IPS-18a (cell line): ENCODE measurements at regions not wholly inside any gene's neighbourhood (a gene's known extent, or its start where the extent isn't known, plus 50 kb on each side); places are given as distances from the start of the nearest gene placed in this dataset.

ENCODE experiments used
- H3K27ac ChIP-seq: one replicate; pipeline ENCODE4 v1.5.1; 2013; ENCODE audit warnings: low read length
- H3K27me3 ChIP-seq: one replicate; pipeline ENCODE4 v1.6.1; 2013; ENCODE audit warnings: mild to moderate bottlenecking, low read length; ENCODE audit not compliant: control insufficient read depth, insufficient read depth
- H3K36me3 ChIP-seq: one replicate; pipeline ENCODE4 v1.6.1; 2013; ENCODE audit warnings: low read depth, low read length; ENCODE audit not compliant: control insufficient read depth
- H3K4me1 ChIP-seq: one replicate; pipeline ENCODE4 v1.6.1; 2013; ENCODE audit warnings: low read depth, low read length; ENCODE audit not compliant: control insufficient read depth
- H3K4me3 ChIP-seq: one replicate; pipeline ENCODE4 v1.5.1; 2013; ENCODE audit warnings: low read length
- H3K9ac ChIP-seq: one replicate; pipeline ENCODE4 v1.6.1; 2013; ENCODE audit warnings: mild to moderate bottlenecking, low read length, moderate library complexity
- H3K9me3 ChIP-seq: one replicate; pipeline ENCODE4 v1.6.1; 2013; ENCODE audit warnings: low read depth, low read length; ENCODE audit not compliant: control insufficient read depth

DNA sequence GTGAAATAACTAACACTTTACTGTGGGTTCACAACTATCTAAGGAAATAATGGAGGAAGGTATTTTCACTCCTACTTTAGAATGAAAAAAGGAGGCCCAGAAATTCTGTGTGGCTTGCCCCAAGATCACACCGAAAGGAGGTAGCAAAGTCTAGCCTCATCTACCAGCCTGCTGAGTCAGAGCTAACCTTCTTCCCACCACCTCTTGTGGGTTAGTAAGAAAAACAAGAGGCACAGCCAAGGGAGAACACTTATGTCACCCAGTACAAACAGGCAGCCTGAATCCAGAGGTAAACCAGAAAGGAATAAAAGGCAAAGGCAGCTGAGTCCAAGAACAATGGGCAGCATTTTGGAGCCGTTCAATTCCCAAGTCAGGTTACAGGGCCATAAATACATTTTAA, 91.9 kb upstream of the RASEF start:
- Histone ChIP-seq H3K4me1 (no peaks in the 10 kb centered on the region), H3K27ac (no peak overlapping the region), H3K9me3 (peaks cover under 1% of the 10 kb centered on the region), H3K27me3 (no peaks in the 10 kb centered on the region), H3K9ac (no peak overlapping the region), H3K4me3 (no peak overlapping the region), H3K36me3 (no peaks in the 10 kb centered on the region)

DNA sequence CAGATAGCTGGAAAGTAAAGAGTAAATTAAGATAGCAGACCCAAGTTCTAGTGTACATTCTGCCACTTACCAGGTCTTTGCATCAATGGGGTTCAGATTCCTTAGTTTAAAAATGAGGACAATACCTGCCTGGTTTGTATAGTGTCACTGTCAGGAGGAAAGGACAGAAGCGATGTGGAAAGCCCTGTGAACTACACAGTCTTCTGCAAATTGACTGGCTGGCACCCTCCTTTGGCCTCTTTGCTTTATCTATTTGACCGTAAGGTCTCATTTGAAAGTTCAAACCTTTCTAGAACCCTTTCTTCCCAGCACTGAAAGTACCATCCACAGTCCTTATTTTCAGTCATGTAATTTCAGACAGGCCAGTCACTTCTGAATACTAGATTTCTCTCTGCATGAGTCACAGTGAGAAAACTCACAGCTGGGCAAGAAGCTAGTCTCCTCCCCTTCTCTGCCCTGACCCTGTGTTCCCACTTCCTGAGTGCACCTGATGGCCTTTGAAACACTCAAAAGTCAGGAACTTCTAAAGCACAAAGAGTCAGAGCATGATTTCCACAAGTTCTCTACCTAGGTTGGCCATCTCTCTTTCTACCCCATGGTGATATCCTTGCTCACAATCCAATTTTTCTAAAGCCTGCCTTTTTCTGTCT, 91.3 kb upstream of the RASEF start:
- Histone ChIP-seq H3K4me1 (no peaks in the 10 kb centered on the region), H3K27me3 (no peaks in the 10 kb centered on the region), H3K9me3 (no peaks in the 10 kb centered on the region), H3K36me3 (no peaks in the 10 kb centered on the region), H3K9ac (no peak overlapping the region), H3K27ac (no peak overlapping the region), H3K4me3 (no peak overlapping the region)

GRCh38 chr9:83153030-83153429, 90.1 kb upstream of the RASEF start:
- H3K9me3 ChIP-seq, result no peaks in the 10 kb centered on the region
- no peak overlapping the region for H3K4me3 ChIP-seq
- H3K27ac ChIP-seq, result no peak overlapping the region
- no peaks in the 10 kb centered on the region for H3K36me3 ChIP-seq
- no peaks in the 10 kb centered on the region for H3K27me3 ChIP-seq
- H3K4me1 ChIP-seq, result no peaks in the 10 kb centered on the region
- no peak overlapping the region for H3K9ac ChIP-seq

- H3K4me3 ChIP-seq, result no peak overlapping the region
- no peaks in the 10 kb centered on the region for H3K27me3 ChIP-seq
- no peak overlapping the region for H3K9ac ChIP-seq
- H3K4me1 ChIP-seq, result no peaks in the 10 kb centered on the region
- no peak overlapping the region for H3K27ac ChIP-seq
- H3K9me3 ChIP-seq, result no peaks in the 10 kb centered on the region
- no peaks in the 10 kb centered on the region for H3K36me3 ChIP-seq
Observed at GRCh38 chr9:83151627-83152137, 88.7 kb upstream of the RASEF start.

- H3K27ac ChIP-seq, result no peak overlapping the region
Observed at GRCh38 chr9:83147315-83148149, 84.6 kb upstream of the RASEF start.

DNA sequence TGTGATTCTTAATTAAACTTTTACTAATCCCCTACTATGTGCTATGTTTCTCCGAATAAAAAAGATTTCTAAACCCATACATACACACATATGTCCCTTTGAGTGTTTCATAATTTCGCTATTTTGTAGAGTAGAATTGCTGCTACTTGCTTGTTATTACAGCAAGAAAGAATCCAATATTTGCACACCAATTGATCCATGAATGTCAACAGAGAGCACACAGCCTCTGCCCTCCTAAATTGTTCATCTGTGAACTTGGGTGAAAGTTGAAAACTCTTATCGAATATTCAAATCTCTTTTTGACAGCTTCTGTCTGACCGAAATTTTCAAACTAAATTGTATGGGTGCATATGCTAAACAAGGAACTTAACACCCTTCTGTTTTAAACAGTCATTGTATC, 83.4 kb upstream of the RASEF start:
- H3K4me1 ChIP-seq, result no peaks in the 10 kb centered on the region
- no peaks in the 10 kb centered on the region for H3K27me3 ChIP-seq
- no peak overlapping the region for H3K9ac ChIP-seq
- no peak overlapping the region for H3K4me3 ChIP-seq
- no peak overlapping the region for H3K27ac ChIP-seq
- H3K9me3 ChIP-seq, result no peaks in the 10 kb centered on the region
- no peaks in the 10 kb centered on the region for H3K36me3 ChIP-seq

More at GRCh38 chr9:83147315-83148149, 84.6 kb upstream of the RASEF start:
- no peak overlapping the region for H3K4me3 ChIP-seq
- H3K9me3 ChIP-seq, result no peaks in the 10 kb centered on the region
- H3K27me3 ChIP-seq, result no peaks in the 10 kb centered on the region
- H3K4me1 ChIP-seq, result no peaks in the 10 kb centered on the region
- H3K36me3 ChIP-seq, result no peaks in the 10 kb centered on the region
- no peak overlapping the region for H3K9ac ChIP-seq

DNA sequence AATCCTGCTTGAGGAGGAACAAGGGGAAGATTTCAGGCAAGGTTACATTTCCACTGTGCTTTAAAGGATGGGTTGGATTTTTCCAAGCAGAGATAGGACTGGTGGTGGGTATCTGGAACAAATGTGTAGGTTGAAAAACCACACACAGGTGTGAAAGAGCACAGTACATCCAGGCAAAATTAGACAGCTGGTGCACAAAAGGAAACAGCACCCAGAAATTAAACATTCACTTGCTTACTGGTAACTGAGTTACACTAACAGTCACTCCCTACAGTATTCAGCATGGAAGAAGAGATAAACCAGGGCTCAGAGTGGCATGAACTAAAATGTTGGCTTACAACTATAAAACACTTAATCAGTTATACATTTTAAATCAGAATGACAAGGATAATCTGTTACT, 81.5 kb upstream of the RASEF start:
- Histone ChIP-seq H3K9me3 (no peaks in the 10 kb centered on the region), H3K27ac (no peak overlapping the region), H3K4me1 (no peaks in the 10 kb centered on the region), H3K4me3 (no peak overlapping the region), H3K9ac (no peak overlapping the region), H3K27me3 (no peaks in the 10 kb centered on the region), H3K36me3 (no peaks in the 10 kb centered on the region)

- Histone ChIP-seq H3K4me3 (no peak overlapping the region), H3K4me1 (no peaks in the 10 kb centered on the region), H3K27ac (no peak overlapping the region), H3K9me3 (no peaks in the 10 kb centered on the region), H3K27me3 (no peaks in the 10 kb centered on the region), H3K36me3 (no peaks in the 10 kb centered on the region), H3K9ac (no peak overlapping the region)
Observed at GRCh38 chr9:83142389-83142788, 79.4 kb upstream of the RASEF start.

GRCh38 chr9:83141887-83142286, 78.9 kb upstream of the RASEF start:
- H3K27me3 ChIP-seq, result no peaks in the 10 kb centered on the region
- H3K36me3 ChIP-seq, result no peaks in the 10 kb centered on the region
- H3K9ac ChIP-seq, result no peak overlapping the region
- H3K9me3 ChIP-seq, result no peaks in the 10 kb centered on the region
- no peak overlapping the region for H3K4me3 ChIP-seq
- H3K4me1 ChIP-seq, result no peaks in the 10 kb centered on the region
- H3K27ac ChIP-seq, result no peak overlapping the region

DNA sequence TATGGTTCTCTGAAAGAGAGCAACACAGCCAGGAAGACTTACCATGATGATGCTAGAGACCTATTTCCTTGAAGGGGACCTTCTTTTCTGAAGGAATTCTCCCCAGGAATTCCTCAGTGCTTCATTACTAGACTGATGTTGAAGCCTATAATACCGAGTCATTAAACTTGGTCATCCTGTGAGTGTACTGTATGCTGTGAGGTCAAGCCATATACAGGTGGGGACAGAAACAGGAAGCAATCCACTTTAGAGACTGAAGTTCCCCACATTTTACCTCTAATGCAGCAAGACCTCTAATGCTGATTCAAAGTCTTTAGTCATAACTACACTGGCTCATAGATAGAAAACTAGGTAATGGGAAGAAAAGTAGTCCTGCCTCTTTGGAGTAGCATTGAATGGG, 77.1 kb upstream of the RASEF start:
- H3K4me3 ChIP-seq, result no peak overlapping the region
- H3K27me3 ChIP-seq, result no peaks in the 10 kb centered on the region
- no peaks in the 10 kb centered on the region for H3K9me3 ChIP-seq
- no peaks in the 10 kb centered on the region for H3K36me3 ChIP-seq
- no peak overlapping the region for H3K9ac ChIP-seq
- no peaks in the 10 kb centered on the region for H3K4me1 ChIP-seq
- H3K27ac ChIP-seq, result no peak overlapping the region

DNA sequence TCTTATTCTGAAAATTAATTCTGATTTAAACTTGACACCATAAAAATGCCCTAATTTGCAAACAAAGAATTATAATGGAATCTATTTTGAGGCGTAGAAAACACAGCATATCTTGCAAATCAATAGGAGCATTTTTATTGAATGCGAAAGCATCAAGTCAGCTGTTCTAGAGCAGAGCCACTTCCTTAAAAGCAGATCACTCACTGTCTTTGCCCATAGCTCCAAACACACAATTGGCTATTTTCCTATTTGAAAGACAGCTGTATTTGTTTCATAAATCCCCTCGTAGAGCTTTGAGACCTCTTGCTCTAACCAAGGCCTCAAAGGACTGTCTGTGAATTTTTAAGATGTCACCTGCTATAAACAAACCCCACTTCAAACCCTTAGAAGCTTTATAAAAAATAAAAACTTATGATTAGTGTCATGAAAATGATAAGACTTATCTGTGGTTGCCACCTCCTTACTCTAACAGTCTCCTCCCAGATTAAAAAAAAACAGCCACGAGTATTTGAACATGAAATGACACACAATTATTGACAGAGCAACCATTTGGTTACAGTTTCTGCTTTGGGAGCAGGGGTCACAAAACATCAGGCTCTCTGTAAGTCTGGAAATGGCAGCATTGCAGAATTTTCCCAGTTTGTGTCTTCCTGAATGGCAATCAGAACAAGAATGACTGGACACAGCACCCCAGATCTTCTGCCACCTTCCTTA, 75.6 kb upstream of the RASEF start:
- Histone ChIP-seq H3K36me3 (no peaks in the 10 kb centered on the region), H3K9ac (no peak overlapping the region), H3K9me3 (no peaks in the 10 kb centered on the region), H3K4me1 (no peaks in the 10 kb centered on the region), H3K27ac (no peak overlapping the region), H3K4me3 (no peak overlapping the region), H3K27me3 (no peaks in the 10 kb centered on the region)
